WTC11 (cell line): ENCODE measurements at regions not wholly inside any gene's neighbourhood (a gene's known extent, or its start where the extent isn't known, plus 50 kb on each side); places are given as distances from the start of the nearest gene placed in this dataset.

Source experiments
- ATAC-seq: fragments of 200-7000 bp; cut with Tn5 transposase; 2 replicates; pipeline ENCODE4 v1.10.0; 2021; ENCODE audit warnings: mild to moderate bottlenecking, moderate library complexity
- CTCF ChIA-PET: fragments of 300-600 bp; sonication (Branson Sonifier 250); formaldehyde crosslinking; loops from one replicate; lab custom pipeline; 2021; ENCODE audit warnings: antibody characterized with exemption; lab: Charles Lee
- POLR2A ChIA-PET: fragments of 350-600 bp; sonication (Branson Sonifier 250); formaldehyde crosslinking; loops from one replicate; lab custom pipeline; 2021; ENCODE audit warnings: antibody characterized with exemption; lab: Charles Lee
- DNase-seq: peaks from one replicate; pipeline ENCODE4 v3.0.0; 2021; ENCODE audit warnings: low spot score
- H3K27ac Mint-ChIP-seq: 2 replicates; pipeline ENCODE4 v1.8.0; 2021; ENCODE audit warnings: mixed read lengths
- H3K27me3 Mint-ChIP-seq: 2 replicates; pipeline ENCODE4 v1.8.0; 2021; ENCODE audit warnings: low read depth, mild to moderate bottlenecking, moderate library complexity, mixed read lengths
- H3K36me3 Mint-ChIP-seq: 2 replicates; pipeline ENCODE4 v1.8.0; 2021; ENCODE audit warnings: mixed read lengths
- H3K4me1 Mint-ChIP-seq: 2 replicates; pipeline ENCODE4 v1.8.0; 2022; ENCODE audit warnings: mixed read lengths
- H3K4me3 Mint-ChIP-seq: 2 replicates; pipeline ENCODE4 v1.8.0; 2021; ENCODE audit warnings: mild to moderate bottlenecking, moderate library complexity, mixed read lengths
- H3K9me3 Mint-ChIP-seq: 2 replicates; pipeline ENCODE4 v1.8.0; 2021; ENCODE audit warnings: mixed read lengths
- CBFB ChIP-seq: sonication (generic); formaldehyde crosslinking; IDR thresholded peaks from 2 replicates; pipeline ENCODE4 v1.8.1; 2022; ENCODE audit warnings: mild to moderate bottlenecking, low read depth, missing genetic modification reagents
- CREM ChIP-seq: sonication (generic); formaldehyde crosslinking; IDR thresholded peaks from 2 replicates; pipeline ENCODE4 v1.8.1; 2022; ENCODE audit warnings: mild to moderate bottlenecking, missing genetic modification reagents, moderate library complexity
- E2F4 ChIP-seq: sonication (generic); formaldehyde crosslinking; IDR thresholded peaks from 2 replicates; pipeline ENCODE4 v1.8.1; 2022; ENCODE audit warnings: low read depth, mild to moderate bottlenecking, moderate library complexity, missing genetic modification reagents, borderline replicate concordance
- ELF4 ChIP-seq: sonication (generic); formaldehyde crosslinking; IDR thresholded peaks from 2 replicates; pipeline ENCODE4 v1.8.1; 2022; ENCODE audit warnings: low read depth, mild to moderate bottlenecking, moderate library complexity, missing genetic modification reagents
- ERG ChIP-seq: fragments of 250-450 bp; sonication (Bioruptor Pico); IDR thresholded peaks from 2 replicates; pipeline ENCODE4 v1.8.0; 2021; ENCODE audit warnings: mild to moderate bottlenecking
- HMGXB4 ChIP-seq: sonication (generic); formaldehyde crosslinking; IDR thresholded peaks from 2 replicates; pipeline ENCODE4 v1.8.1; 2023; ENCODE audit warnings: mild to moderate bottlenecking, moderate library complexity, missing genetic modification reagents
- JUN ChIP-seq: sonication (generic); formaldehyde crosslinking; IDR thresholded peaks from 2 replicates; pipeline ENCODE4 v1.8.0; 2023; ENCODE audit warnings: mild to moderate bottlenecking, missing genetic modification reagents
- KAT7 ChIP-seq: sonication (generic); formaldehyde crosslinking; IDR thresholded peaks from 2 replicates; pipeline ENCODE4 v1.8.1; 2023; ENCODE audit warnings: missing genetic modification reagents, mild to moderate bottlenecking, borderline replicate concordance
- MYBL2 ChIP-seq: sonication (generic); formaldehyde crosslinking; IDR thresholded peaks from 2 replicates; pipeline ENCODE4 v1.8.1; 2023; ENCODE audit warnings: mild to moderate bottlenecking, moderate library complexity, missing genetic modification reagents
- NR2C2 ChIP-seq: sonication (generic); formaldehyde crosslinking; IDR thresholded peaks from 2 replicates; pipeline ENCODE4 v1.8.0; 2022; ENCODE audit warnings: mild to moderate bottlenecking, missing genetic modification reagents
- PREB ChIP-seq: sonication (generic); formaldehyde crosslinking; IDR thresholded peaks from 2 replicates; pipeline ENCODE4 v1.8.1; 2022; ENCODE audit warnings: mild to moderate bottlenecking, missing genetic modification reagents, moderate library complexity, borderline replicate concordance
- SP1 ChIP-seq: sonication (generic); formaldehyde crosslinking; conservative IDR thresholded peaks from 2 replicates; pipeline ENCODE4 v1.8.1; 2022; ENCODE audit warnings: missing genetic modification reagents
- ZBTB21 ChIP-seq: sonication (generic); formaldehyde crosslinking; IDR thresholded peaks from 2 replicates; pipeline ENCODE4 v1.8.1; 2023; ENCODE audit warnings: mild to moderate bottlenecking, missing genetic modification reagents, borderline replicate concordance
- ZNF121 ChIP-seq: sonication (generic); formaldehyde crosslinking; IDR thresholded peaks from 2 replicates; pipeline ENCODE4 v1.8.0; 2023; ENCODE audit warnings: missing genetic modification reagents
- ZNF232 ChIP-seq: sonication (generic); formaldehyde crosslinking; IDR thresholded peaks from 2 replicates; pipeline ENCODE4 v1.8.0; 2022; ENCODE audit warnings: mild to moderate bottlenecking, missing genetic modification reagents
- ZSCAN18 ChIP-seq: fragments of 250-450 bp; sonication (Bioruptor Pico); IDR thresholded peaks from 2 replicates; pipeline ENCODE4 v2.1.2; 2022; ENCODE audit warnings: mild to moderate bottlenecking, moderate library complexity
- TF ChIP-seq, protein P1 (sequence below): fragments of 250-450 bp; sonication (Bioruptor Pico); IDR thresholded peaks from 2 replicates; pipeline ENCODE4 v1.9.0; 2021; ENCODE audit warnings: moderate library complexity, mild to moderate bottlenecking, inconsistent platforms, borderline replicate concordance
- TF ChIP-seq, protein P2 (sequence below): fragments of 250-450 bp; sonication (Bioruptor Pico); IDR thresholded peaks from 2 replicates; pipeline ENCODE4 v1.9.0; 2021; ENCODE audit warnings: mild to moderate bottlenecking, borderline replicate concordance
- TF ChIP-seq, protein P3 (sequence below): sonication (generic); formaldehyde crosslinking; IDR thresholded peaks from 2 replicates; pipeline ENCODE4 v1.8.1; 2023; ENCODE audit warnings: mild to moderate bottlenecking, missing genetic modification reagents, borderline replicate concordance

DNA sequence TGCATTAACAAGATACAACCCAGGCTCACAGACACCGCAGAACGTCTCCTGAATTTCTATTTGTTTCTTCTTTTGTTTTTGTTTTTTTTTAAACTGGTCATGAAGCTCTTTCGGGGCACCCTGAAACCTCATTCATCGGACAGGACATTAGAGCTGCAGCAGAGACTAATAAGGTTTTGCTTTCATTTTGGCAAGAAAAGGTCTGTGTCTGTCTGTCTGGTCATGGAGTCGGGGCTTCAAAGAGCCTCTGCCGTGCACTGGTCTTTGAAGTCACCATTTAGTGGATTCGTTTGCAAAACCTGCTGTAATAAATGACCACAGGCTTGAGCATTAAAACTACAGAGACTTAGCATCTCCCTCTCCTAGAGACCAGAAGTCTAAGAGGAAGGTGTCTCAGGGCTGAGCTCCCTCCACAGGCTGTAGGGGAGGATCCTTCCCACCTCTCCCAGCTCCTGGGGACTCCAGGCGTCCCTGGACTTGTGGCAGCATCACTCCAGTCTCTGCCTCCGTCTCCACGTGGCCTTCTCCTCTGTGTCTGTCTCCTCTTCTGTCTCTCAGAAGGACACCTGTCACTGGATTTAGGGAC lies 247.5 kb downstream of the CRLF2 start:
- no peaks in the 10 kb centered on the region for H3K9me3 Mint-ChIP-seq
- no peaks in the 10 kb centered on the region for H3K36me3 Mint-ChIP-seq
- no peak overlapping the region for H3K4me3 Mint-ChIP-seq
- H3K27ac Mint-ChIP-seq = no peak overlapping the region
- ChIA-PET CTCF (no interaction called here), POLR2A (no interaction called here)
- ATAC-seq (no peak), DNase-seq (no peak)
- peaks cover 25% of the 10 kb centered on the region for H3K4me1 Mint-ChIP-seq
- no peak for TF ChIP-seq PREB (CRISPR knock-in tag)
- no peak for TF ChIP-seq JUN (CRISPR knock-in tag)
- no peak for TF ChIP-seq CREM (CRISPR knock-in tag)
- TF ChIP-seq MYBL2 = no peak
- TF ChIP-seq, protein P1, sequence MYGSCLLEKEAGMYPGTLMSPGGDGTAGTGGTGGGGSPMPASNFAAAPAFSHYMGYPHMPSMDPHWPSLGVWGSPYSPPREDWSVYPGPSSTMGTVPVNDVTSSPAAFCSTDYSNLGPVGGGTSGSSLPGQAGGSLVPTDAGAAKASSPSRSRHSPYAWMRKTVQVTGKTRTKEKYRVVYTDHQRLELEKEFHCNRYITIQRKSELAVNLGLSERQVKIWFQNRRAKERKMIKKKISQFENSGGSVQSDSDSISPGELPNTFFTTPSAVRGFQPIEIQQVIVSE (CRISPR knock-in tag) = no peak
- no peak for TF ChIP-seq ELF4 (CRISPR knock-in tag)
- TF ChIP-seq CBFB = no peak
- TF ChIP-seq E2F4 (CRISPR knock-in tag) = no peak
- TF ChIP-seq, protein P2, sequence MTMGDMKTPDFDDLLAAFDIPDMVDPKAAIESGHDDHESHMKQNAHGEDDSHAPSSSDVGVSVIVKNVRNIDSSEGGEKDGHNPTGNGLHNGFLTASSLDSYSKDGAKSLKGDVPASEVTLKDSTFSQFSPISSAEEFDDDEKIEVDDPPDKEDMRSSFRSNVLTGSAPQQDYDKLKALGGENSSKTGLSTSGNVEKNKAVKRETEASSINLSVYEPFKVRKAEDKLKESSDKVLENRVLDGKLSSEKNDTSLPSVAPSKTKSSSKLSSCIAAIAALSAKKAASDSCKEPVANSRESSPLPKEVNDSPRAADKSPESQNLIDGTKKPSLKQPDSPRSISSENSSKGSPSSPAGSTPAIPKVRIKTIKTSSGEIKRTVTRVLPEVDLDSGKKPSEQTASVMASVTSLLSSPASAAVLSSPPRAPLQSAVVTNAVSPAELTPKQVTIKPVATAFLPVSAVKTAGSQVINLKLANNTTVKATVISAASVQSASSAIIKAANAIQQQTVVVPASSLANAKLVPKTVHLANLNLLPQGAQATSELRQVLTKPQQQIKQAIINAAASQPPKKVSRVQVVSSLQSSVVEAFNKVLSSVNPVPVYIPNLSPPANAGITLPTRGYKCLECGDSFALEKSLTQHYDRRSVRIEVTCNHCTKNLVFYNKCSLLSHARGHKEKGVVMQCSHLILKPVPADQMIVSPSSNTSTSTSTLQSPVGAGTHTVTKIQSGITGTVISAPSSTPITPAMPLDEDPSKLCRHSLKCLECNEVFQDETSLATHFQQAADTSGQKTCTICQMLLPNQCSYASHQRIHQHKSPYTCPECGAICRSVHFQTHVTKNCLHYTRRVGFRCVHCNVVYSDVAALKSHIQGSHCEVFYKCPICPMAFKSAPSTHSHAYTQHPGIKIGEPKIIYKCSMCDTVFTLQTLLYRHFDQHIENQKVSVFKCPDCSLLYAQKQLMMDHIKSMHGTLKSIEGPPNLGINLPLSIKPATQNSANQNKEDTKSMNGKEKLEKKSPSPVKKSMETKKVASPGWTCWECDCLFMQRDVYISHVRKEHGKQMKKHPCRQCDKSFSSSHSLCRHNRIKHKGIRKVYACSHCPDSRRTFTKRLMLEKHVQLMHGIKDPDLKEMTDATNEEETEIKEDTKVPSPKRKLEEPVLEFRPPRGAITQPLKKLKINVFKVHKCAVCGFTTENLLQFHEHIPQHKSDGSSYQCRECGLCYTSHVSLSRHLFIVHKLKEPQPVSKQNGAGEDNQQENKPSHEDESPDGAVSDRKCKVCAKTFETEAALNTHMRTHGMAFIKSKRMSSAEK (CRISPR knock-in tag) = no peak
- no peak for TF ChIP-seq NR2C2 (CRISPR knock-in tag)
- TF ChIP-seq HMGXB4 (CRISPR knock-in tag) = no peak
- TF ChIP-seq SP1 (CRISPR knock-in tag) = no peak
- TF ChIP-seq ERG (CRISPR knock-in tag) = no peak
- TF ChIP-seq ZNF232 (CRISPR knock-in tag) = no peak
- TF ChIP-seq KAT7 = no peak
- TF ChIP-seq, protein P3, sequence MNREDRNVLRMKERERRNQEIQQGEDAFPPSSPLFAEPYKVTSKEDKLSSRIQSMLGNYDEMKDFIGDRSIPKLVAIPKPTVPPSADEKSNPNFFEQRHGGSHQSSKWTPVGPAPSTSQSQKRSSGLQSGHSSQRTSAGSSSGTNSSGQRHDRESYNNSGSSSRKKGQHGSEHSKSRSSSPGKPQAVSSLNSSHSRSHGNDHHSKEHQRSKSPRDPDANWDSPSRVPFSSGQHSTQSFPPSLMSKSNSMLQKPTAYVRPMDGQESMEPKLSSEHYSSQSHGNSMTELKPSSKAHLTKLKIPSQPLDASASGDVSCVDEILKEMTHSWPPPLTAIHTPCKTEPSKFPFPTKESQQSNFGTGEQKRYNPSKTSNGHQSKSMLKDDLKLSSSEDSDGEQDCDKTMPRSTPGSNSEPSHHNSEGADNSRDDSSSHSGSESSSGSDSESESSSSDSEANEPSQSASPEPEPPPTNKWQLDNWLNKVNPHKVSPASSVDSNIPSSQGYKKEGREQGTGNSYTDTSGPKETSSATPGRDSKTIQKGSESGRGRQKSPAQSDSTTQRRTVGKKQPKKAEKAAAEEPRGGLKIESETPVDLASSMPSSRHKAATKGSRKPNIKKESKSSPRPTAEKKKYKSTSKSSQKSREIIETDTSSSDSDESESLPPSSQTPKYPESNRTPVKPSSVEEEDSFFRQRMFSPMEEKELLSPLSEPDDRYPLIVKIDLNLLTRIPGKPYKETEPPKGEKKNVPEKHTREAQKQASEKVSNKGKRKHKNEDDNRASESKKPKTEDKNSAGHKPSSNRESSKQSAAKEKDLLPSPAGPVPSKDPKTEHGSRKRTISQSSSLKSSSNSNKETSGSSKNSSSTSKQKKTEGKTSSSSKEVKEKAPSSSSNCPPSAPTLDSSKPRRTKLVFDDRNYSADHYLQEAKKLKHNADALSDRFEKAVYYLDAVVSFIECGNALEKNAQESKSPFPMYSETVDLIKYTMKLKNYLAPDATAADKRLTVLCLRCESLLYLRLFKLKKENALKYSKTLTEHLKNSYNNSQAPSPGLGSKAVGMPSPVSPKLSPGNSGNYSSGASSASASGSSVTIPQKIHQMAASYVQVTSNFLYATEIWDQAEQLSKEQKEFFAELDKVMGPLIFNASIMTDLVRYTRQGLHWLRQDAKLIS (CRISPR knock-in tag) = no peak
- TF ChIP-seq ZSCAN18 (CRISPR knock-in tag) = no peak
- no peak for TF ChIP-seq ZBTB21 (CRISPR knock-in tag)
- TF ChIP-seq ZNF121 (CRISPR knock-in tag) = no peak
- no peaks in the 10 kb centered on the region for H3K27me3 Mint-ChIP-seq
